NCI-H69 (cell line): ENCODE measurements at regions not wholly inside any gene's neighbourhood (a gene's known extent, or its start where the extent isn't known, plus 50 kb on each side); places are given as distances from the start of the nearest gene placed in this dataset.
"Not testable (repeated sequence)": the region's sequence is repeated elsewhere in the genome, so short reads cannot be mapped to it uniquely, and the experiment has no call there.

Experiments
- DNase-seq: peaks from one replicate; lab custom pipeline; 2025; lab: John Stamatoyannopoulos, UW

GRCh38 chr5:68662804-68663307 is 431.0 kb upstream of the SLC30A5 start:
- no peak for DNase-seq

GRCh38 chr5:68669864-68670575 is 423.8 kb upstream of the SLC30A5 start:
- no peak for DNase-seq

GRCh38 chr5:68673106-68673822 is 420.6 kb upstream of the SLC30A5 start:
- peak; percentile 78 for DNase-seq

- DNase-seq, result no peak
Observed at GRCh38 chr5:68673823-68674180, 420.0 kb upstream of the SLC30A5 start.

GRCh38 chr5:68679041-68679440 is 414.8 kb upstream of the SLC30A5 start:
- DNase-seq, result no peak

GRCh38 chr5:68680366-68680765 is 413.4 kb upstream of the SLC30A5 start:
- no peak for DNase-seq

- DNase-seq, result no peak
Observed at GRCh38 chr5:68681929-68682328, 411.9 kb upstream of the SLC30A5 start.

GRCh38 chr5:68682400-68683160 is 411.2 kb upstream of the SLC30A5 start:
- no peak for DNase-seq

- no peak for DNase-seq
Observed at GRCh38 chr5:68683632-68684036, 410.2 kb upstream of the SLC30A5 start.

- DNase-seq, result no peak
Observed at GRCh38 chr5:68685863-68686262, 408.0 kb upstream of the SLC30A5 start.

GRCh38 chr5:68688547-68688946 is 405.3 kb upstream of the SLC30A5 start:
- no peak for DNase-seq

- DNase-seq, result no peak
Observed at GRCh38 chr5:68689010-68689409, 404.8 kb upstream of the SLC30A5 start.

- DNase-seq, result not testable (repeated sequence)
Observed at GRCh38 chr5:68691874-68692273, 401.9 kb upstream of the SLC30A5 start.

GRCh38 chr5:68698025-68698940 is 395.5 kb upstream of the SLC30A5 start:
- no peak for DNase-seq

GRCh38 chr5:68699966-68700365 is 393.8 kb upstream of the SLC30A5 start:
- DNase-seq, result no peak

GRCh38 chr5:68707575-68707974 is 386.2 kb upstream of the SLC30A5 start:
- no peak for DNase-seq

GRCh38 chr5:68708156-68708841 is 385.5 kb upstream of the SLC30A5 start:
- no peak for DNase-seq

GRCh38 chr5:68708842-68709170 is 385.0 kb upstream of the SLC30A5 start:
- no peak for DNase-seq

GRCh38 chr5:68709239-68709638 is 384.6 kb upstream of the SLC30A5 start:
- DNase-seq, result no peak

GRCh38 chr5:68710514-68710913 is 383.3 kb upstream of the SLC30A5 start:
- DNase-seq, result no peak
